Thoracic aorta (tissue), 2 donors: ENCODE measurements at regions not wholly inside any gene's neighbourhood (a gene's known extent, or its start where the extent isn't known, plus 50 kb on each side); places are given as distances from the start of the nearest gene placed in this dataset.
"Not testable (repeated sequence)": the region's sequence is repeated elsewhere in the genome, so short reads cannot be mapped to it uniquely, and the experiment has no call there.

Experiments used
- ATAC-seq: fragments of 150-250 bp; one replicate; pipeline ENCODE4 v1.8.0; 2017; ENCODE audit warnings: low read depth; ENCODE audit not compliant: insufficient number of reproducible peaks, low FRiP score
- DNase-seq: peaks from one replicate; pipeline ENCODE4 v3.0.0-alpha.2; 2020; ENCODE audit warnings: low spot score
- H3K27ac ChIP-seq, 2 donors: fragments of 200-600 bp; sonication (generic); 1 replicate in 1 of 2; 2 replicates in 1 of 2; pipeline ENCODE4 v1.5.1; 2016; ENCODE audit warnings: mild to moderate bottlenecking in 2 of 2, moderate library complexity in 2 of 2
- H3K27me3 ChIP-seq: fragments of 200-600 bp; sonication (generic); replicated peaks from 2 replicates; pipeline ENCODE4 v1.6.0; 2016; ENCODE audit warnings: mild to moderate bottlenecking; ENCODE audit not compliant: insufficient read depth
- H3K36me3 ChIP-seq: fragments of 200-600 bp; sonication (generic); one replicate; pipeline ENCODE4 v1.5.1; 2016
- H3K4me1 ChIP-seq, 2 donors: fragments of 200-600 bp; sonication (generic); 1 replicate in 1 of 2; 2 replicates in 1 of 2; pipeline versions ENCODE4 v1.5.1 to v1.6.0; 2016; ENCODE audit warnings: low read depth in 2 of 2, mild to moderate bottlenecking in 1 of 2; ENCODE audit not compliant: control insufficient read depth in 1 of 2
- H3K4me3 ChIP-seq: fragments of 200-600 bp; sonication (generic); 2 replicates; pipeline ENCODE4 v1.5.1; 2016; ENCODE audit warnings: mild to moderate bottlenecking
- H3K9me3 ChIP-seq: fragments of 200-600 bp; sonication (generic); 2 replicates; pipeline ENCODE4 v1.5.1; 2016
- TF ChIP-seq, protein P1 (sequence below): fragments of 200-600 bp; sonication (generic); IDR thresholded peaks from one replicate; pipeline ENCODE4 v1.5.1; 2019; ENCODE audit warnings: antibody characterized with exemption

DNA sequence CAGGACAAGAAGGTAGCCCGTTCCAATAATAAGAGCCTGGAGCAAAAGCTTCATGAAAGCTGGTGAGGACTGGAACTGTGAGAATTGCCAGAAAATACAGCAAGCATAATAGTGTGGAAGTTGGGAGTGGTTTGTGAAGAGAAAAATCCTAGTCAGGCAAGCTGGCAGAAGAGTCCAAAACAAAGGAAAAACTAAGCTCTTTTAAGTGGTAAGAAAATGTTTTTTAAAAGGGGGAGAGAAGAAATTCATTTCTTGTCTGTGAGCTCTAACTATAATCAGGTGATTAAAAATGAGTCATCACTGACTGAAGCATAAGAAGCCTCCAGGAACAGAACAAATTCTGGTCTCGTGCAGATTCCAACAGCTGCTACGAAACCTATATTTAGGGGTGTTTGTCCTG, 102.6 kb downstream of the CAAP1 start:
- Histone ChIP-seq H3K36me3 (no peaks in the 10 kb centered on the region), H3K27me3 (no peaks in the 10 kb centered on the region), H3K4me1 (no peaks in the 10 kb centered on the region), H3K27ac (no peak overlapping the region), H3K4me3 (no peak overlapping the region), H3K9me3 (no peaks in the 10 kb centered on the region)
- no peak for DNase-seq
- TF ChIP-seq, protein P1, sequence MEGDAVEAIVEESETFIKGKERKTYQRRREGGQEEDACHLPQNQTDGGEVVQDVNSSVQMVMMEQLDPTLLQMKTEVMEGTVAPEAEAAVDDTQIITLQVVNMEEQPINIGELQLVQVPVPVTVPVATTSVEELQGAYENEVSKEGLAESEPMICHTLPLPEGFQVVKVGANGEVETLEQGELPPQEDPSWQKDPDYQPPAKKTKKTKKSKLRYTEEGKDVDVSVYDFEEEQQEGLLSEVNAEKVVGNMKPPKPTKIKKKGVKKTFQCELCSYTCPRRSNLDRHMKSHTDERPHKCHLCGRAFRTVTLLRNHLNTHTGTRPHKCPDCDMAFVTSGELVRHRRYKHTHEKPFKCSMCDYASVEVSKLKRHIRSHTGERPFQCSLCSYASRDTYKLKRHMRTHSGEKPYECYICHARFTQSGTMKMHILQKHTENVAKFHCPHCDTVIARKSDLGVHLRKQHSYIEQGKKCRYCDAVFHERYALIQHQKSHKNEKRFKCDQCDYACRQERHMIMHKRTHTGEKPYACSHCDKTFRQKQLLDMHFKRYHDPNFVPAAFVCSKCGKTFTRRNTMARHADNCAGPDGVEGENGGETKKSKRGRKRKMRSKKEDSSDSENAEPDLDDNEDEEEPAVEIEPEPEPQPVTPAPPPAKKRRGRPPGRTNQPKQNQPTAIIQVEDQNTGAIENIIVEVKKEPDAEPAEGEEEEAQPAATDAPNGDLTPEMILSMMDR = no peak
- no peak for ATAC-seq

DNA sequence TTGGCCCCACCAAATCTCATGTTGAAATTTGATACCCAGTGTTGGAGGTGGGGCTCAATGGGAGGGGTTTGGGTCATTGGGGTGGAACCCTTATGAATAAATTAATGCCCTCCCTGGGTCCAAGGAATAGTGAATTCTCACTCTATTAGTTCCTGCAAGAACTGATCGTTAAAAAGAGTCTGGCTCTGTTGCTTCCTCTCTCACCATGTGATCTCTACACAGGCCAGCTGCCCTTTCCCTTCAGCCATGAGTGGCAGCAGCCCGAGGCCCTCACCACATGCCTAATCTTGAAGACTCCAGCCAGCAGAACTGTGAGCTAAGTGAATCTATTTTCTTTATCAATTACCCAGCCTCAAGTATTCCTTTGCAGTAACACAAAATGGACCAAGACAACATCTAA, 106.0 kb downstream of the CAAP1 start:
- TF ChIP-seq, protein P1 = no peak

DNA sequence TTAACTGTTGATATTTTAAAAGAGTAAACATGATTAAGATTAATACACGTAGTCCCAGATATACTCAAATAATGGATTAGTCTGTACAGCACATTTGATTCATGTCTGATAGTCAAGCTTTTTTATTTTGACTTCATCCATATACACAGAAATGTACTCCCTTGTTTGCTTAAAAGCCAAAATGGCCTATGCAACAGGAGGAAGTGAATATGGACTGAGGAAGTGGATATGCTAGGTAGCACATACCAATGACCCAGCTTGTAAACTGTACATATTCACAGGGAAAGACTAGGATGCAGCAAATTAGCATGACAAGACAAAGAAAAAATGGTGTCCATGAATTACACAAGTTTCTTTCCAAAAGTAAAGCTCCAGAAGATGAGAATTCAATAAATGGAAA, 109.7 kb downstream of the CAAP1 start:
- TF ChIP-seq, protein P1 = no peak
- Histone ChIP-seq H3K27ac (no peak overlapping the region), H3K4me1 (no peaks in the 10 kb centered on the region), H3K4me3 (no peak overlapping the region), H3K27me3 (no peaks in the 10 kb centered on the region), H3K9me3 (no peaks in the 10 kb centered on the region), H3K36me3 (no peaks in the 10 kb centered on the region)
- ATAC-seq (no peak), DNase-seq (no peak)

More for the DNA sequence above, 106.0 kb downstream of the CAAP1 start:
- Histone ChIP-seq H3K4me3 (no peak overlapping the region), H3K27ac (no peak overlapping the region), H3K4me1 (no peaks in the 10 kb centered on the region), H3K9me3 (no peaks in the 10 kb centered on the region), H3K27me3 (no peaks in the 10 kb centered on the region), H3K36me3 (no peaks in the 10 kb centered on the region)
- DNase-seq (no peak), ATAC-seq (no peak)

DNA sequence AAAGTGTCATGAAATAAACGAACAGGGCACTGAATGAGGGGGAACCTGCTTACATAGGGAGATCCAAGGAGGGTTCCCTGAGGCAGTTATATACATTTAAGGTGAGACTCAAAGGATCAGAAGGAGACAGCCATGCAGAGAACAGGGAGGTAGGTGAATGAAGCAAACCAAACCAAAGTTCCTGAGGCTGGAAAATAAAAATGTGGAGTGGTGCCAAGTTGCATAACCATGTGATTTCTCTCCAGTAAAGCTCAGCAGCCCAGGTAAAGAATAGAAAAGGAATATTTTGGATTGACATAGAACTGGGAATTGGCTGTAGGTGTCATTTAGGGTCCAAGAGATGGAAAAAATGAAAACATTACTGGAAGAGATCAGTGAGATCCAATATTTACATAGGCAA, 110.7 kb downstream of the CAAP1 start:
- H3K4me1 ChIP-seq = no peaks in the 10 kb centered on the region
- DNase-seq (no peak), ATAC-seq (no peak)
- no peaks in the 10 kb centered on the region for H3K9me3 ChIP-seq
- TF ChIP-seq, protein P1 = no peak
- no peak overlapping the region for H3K27ac ChIP-seq
- no peaks in the 10 kb centered on the region for H3K27me3 ChIP-seq
- no peaks in the 10 kb centered on the region for H3K36me3 ChIP-seq
- H3K4me3 ChIP-seq = no peak overlapping the region

DNA sequence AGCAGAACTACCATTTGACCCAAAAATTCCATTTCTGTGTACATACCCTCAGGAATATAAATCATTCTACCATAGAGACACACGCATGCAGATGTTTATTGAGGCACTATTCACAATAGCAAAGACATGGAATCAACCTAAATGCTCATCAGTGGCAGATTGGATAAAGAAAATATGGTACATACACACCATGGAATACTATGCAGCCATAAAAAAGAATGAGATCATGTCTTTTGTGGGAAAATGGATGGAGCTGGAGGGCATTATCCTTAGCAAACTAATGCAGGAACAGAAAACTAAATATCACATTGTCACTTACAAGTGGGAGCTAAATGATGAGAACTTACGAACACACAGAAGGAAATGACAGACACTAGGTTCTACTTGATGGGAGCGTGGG, 112.3 kb downstream of the CAAP1 start:
- H3K9me3 ChIP-seq, ATAC-seq, H3K27me3 ChIP-seq, H3K4me1 ChIP-seq, H3K27ac ChIP-seq, DNase-seq, H3K36me3 ChIP-seq, H3K4me3 ChIP-seq: not testable (repeated sequence)

DNA sequence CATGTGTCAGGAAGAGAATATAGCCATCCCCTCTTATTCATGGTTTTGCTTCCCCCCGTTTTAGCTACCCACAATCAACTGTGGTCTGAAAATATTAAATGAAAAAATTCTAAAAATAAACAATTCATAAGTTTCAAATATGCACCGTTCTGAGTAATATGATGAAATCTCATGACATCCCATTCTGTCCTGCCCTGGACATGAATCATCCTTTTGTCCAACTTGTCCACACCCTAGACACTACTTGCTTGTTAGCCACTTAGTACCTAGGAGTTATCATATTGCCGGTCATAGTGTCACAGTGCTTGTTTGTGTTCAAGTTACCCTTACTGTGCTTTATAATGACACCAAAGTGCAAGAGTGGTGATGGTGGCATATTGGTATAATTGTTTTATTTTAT, 113.5 kb downstream of the CAAP1 start:
- DNase-seq = no peak
- no peaks in the 10 kb centered on the region for H3K27me3 ChIP-seq
- no peaks in the 10 kb centered on the region for H3K4me1 ChIP-seq
- no peaks in the 10 kb centered on the region for H3K36me3 ChIP-seq
- H3K27ac ChIP-seq = no peak overlapping the region
- TF ChIP-seq, protein P1 = no peak
- ATAC-seq = no peak
- no peaks in the 10 kb centered on the region for H3K9me3 ChIP-seq
- no peak overlapping the region for H3K4me3 ChIP-seq
